HTR-8/SVneo (cell line): ENCODE measurements at regions not wholly inside any gene's neighbourhood (a gene's known extent, or its start where the extent isn't known, plus 50 kb on each side); places are given as distances from the start of the nearest gene placed in this dataset.
A peak's percentile ranks its signal among the peaks of the same experiment; 100 is the strongest.

Experiments
- DNase-seq: peaks from one replicate; pipeline ENCODE4 v3.0.0; 2011; ENCODE audit warnings: low spot score, mixed read lengths; ENCODE audit not compliant: insufficient read length
- FAIRE-seq: peaks from 2 replicates; lab custom pipeline; 2011; peaks lifted over from hg19 to GRCh38; lab: Jason Lieb, UNC

- no peak for DNase-seq
- FAIRE-seq: no peak
Measured at GRCh38 chrX:114332766-114333165, 251.1 kb upstream of the HTR2C start.

DNA sequence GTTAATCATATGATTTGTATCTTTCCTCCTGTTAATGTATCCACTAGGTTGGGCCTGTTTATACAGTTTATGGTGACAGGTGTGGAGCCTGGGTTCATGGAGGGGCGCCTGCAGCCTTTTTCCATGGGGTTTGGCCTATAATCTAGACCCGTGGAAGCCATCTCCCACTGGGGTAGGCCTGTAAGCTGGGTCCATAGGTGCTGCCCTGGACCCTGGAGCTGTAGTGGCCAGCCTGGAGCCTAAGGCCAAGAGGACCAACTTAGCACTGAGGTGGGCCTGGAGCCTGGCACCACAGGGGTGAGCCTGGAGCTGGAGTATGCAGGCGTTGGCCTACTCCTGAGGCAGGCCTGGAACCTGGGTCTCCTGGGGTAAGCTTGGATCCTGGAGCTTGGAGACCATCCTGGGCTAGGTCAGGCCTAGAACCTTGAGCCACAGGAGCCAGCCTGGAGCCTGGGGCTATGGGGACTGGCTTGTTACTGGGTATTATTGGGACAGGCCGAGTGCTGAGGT lies 249.4 kb upstream of the HTR2C start:
- FAIRE-seq (no peak), DNase-seq (no peak)

GRCh38 chrX:114338870-114339269 lies 245.0 kb upstream of the HTR2C start:
- no peak for DNase-seq
- FAIRE-seq: no peak

GRCh38 chrX:114344756-114345349 lies 239.0 kb upstream of the HTR2C start:
- FAIRE-seq: no peak
- DNase-seq: peak; percentile 0

DNA sequence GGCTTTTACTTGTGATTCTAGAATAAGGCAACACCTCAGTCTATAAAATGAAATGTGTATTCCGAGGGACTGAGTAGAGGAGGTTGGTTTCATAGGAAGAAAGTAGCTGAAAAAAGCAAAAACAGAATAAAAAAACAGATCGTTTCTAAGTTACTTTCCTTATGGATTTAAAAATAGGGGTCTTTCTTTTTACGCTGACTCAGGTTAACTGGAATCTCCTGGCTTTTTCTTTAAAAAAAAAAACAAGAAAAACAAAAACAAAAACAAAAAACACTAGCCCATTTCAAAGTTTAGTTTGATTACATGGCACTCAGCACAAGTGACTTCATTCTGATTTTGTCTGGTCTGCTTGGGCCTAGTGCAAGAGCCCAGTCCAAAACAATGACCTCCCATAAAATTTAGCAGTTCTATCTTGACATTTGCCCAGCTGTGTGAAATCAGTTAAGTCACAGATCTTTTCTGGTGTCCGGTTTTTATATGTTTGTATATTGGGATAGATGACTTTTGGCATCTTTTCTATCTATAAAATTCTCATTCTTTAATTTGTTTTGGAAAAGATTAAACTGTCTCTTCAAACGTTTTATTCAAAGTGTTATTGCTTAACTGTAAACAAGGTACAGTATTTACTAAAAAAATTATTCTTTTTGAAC lies 222.7 kb upstream of the HTR2C start:
- DNase-seq: no peak
- no peak for FAIRE-seq

DNA sequence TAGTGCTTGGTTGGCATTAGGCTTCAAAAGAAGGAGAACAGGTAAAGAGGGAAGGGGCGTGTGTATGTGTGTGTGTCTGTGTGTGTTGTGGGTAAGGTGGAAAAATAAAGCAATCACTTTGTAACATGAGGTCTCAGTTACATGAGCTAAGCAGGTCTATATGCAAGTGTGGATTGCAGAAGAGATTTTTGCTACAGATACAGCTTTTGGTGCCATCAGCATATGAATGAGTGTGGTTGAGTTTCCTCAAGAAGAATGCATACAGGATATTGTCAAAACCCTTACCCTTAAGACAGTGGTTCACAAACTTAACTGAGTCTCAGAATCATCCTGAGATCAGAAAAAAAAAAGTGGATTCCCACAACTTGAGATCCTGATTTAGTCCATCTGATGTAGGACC lies 220.5 kb upstream of the HTR2C start:
- no peak for DNase-seq
- no peak for FAIRE-seq

DNA sequence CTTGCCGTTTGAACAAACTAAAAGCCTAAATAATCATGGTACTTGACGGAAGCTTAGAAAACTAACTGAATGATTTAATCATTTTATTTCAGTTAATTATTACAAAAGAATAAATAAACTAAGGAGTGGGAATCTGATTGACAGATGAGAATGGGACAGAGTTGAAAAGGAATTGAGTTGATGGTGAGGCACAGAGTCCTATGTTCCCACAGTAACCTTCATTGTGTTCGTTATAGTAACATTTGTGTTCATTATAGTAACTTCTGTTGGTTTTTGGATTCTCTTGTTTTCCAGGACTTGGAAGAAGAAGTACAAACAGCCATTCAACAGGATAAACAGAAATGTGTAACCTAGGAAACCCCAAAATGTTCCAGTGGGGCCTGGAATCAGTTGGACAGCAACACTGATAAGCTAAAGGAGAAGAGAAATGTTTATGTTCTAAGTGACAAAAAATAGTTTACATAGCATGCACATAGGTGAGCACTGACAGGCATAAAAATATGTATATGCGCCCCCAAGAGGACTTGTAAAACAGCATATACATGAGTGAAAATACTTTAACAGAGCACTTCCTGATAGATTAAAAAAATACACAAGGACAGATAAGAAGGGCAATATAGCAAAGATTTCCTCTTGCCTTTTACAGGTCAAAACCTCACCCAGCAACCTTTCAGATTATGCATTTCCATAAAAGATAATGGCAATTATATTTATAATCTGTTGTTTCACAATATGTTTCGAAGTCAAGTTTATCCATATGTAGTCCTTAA lies 218.6 kb upstream of the HTR2C start:
- FAIRE-seq: no peak

GRCh38 chrX:114372937-114373336 lies 210.9 kb upstream of the HTR2C start:
- no peak for FAIRE-seq
- DNase-seq: no peak

More for the DNA sequence above, 218.6 kb upstream of the HTR2C start:
- no peak for DNase-seq

DNA sequence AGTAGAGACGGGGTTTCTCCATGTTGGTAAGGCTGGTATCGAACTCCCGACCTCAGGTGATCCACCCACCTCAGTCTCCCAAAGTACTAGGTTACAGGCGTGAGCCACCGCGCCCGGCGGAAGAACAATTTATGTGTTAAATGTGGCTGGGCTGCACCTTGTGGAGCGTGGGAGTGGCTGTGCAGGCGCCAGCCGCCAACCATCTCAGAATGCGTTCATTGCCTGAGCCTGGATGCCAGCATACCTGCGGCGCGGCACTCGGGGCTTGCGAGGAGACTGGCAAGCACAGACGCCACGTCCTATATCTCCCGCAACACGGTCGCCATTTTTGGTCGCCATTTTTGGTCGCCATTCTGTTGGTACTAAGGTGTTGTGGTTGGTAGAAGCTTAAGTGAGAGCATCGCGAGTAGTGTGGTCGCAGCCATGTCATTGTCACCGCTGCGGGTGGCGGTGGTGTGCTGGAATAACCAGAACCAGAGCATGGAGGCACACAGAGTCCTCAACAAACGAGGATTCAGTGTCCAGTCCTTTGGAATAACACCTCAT lies 193.6 kb upstream of the HTR2C start:
- DNase-seq (no peak), FAIRE-seq (no peak)
